GM19468 (cell line): ENCODE measurements at regions not wholly inside any gene's neighbourhood (a gene's known extent, or its start where the extent isn't known, plus 50 kb on each side); places are given as distances from the start of the nearest gene placed in this dataset.

ENCODE experiments used
- ATAC-seq: cut with Tn5 transposase; IDR thresholded peaks from one replicate; pipeline ENCODE4 v1.9.1; 2021; ENCODE audit warnings: mild to moderate bottlenecking, moderate library complexity, moderate number of reproducible peaks; ENCODE audit not compliant: unreplicated experiment; ENCODE audit errors: extremely low read depth

- no peak for ATAC-seq
These were observed 87.1 kb upstream of the TRIO start for GRCh38 chr5:14056039-14056438.

GRCh38 chr5:14054965-14055963, 87.9 kb upstream of the TRIO start:
- ATAC-seq, result no peak

- ATAC-seq, result no peak
These were observed 88.9 kb upstream of the TRIO start for GRCh38 chr5:14054111-14054854.

GRCh38 chr5:14050821-14051220, 92.3 kb upstream of the TRIO start:
- no peak for ATAC-seq

- ATAC-seq, result no peak
These were observed 94.7 kb upstream of the TRIO start for GRCh38 chr5:14048434-14048833.

GRCh38 chr5:14041528-14042192, 97.2 kb upstream of the DNAH5 start:
- ATAC-seq, result no peak

- no peak for ATAC-seq
These were observed 96.1 kb upstream of the DNAH5 start for GRCh38 chr5:14040542-14040941.

- no peak for ATAC-seq
These were observed 95.1 kb upstream of the DNAH5 start for GRCh38 chr5:14039576-14039975.

- no peak for ATAC-seq
These were observed 94.6 kb upstream of the DNAH5 start for GRCh38 chr5:14039063-14039462.

GRCh38 chr5:14038341-14038959, 94.0 kb upstream of the DNAH5 start:
- ATAC-seq, result no peak

- ATAC-seq, result no peak
These were observed 92.5 kb upstream of the DNAH5 start for GRCh38 chr5:14036947-14037346.

GRCh38 chr5:14036514-14036913, 92.0 kb upstream of the DNAH5 start:
- ATAC-seq, result no peak

- ATAC-seq, result no peak
These were observed 91.5 kb upstream of the DNAH5 start for GRCh38 chr5:14035859-14036503.

- no peak for ATAC-seq
These were observed 90.5 kb upstream of the DNAH5 start for GRCh38 chr5:14034963-14035362.

GRCh38 chr5:14032918-14033317, 88.4 kb upstream of the DNAH5 start:
- no peak for ATAC-seq

- no peak for ATAC-seq
These were observed 84.6 kb upstream of the DNAH5 start for GRCh38 chr5:14028938-14029584.

- ATAC-seq, result no peak
These were observed 83.7 kb upstream of the DNAH5 start for GRCh38 chr5:14028188-14028587.

- no peak for ATAC-seq
These were observed 81.2 kb upstream of the DNAH5 start for GRCh38 chr5:14025569-14026286.

- ATAC-seq, result no peak
These were observed 78.5 kb upstream of the DNAH5 start for GRCh38 chr5:14022971-14023370.
